ENCODE measurements at regions not wholly inside any gene's neighbourhood (a gene's known extent, or its start where the extent isn't known, plus 50 kb on each side); places are given as distances from the start of the nearest gene placed in this dataset.

- H3K9ac ChIP-seq (ENCODE audit: low read depth in 1 of 2, low read length in 2 of 2): no peak overlapping the region
- H3K27me3 ChIP-seq (ENCODE audit: control insufficient read depth in 2 of 2, insufficient read depth in 2 of 2, low read length in 2 of 2): no peaks in the 10 kb centered on the region
- H3K4me3 ChIP-seq (ENCODE audit: low read length in 2 of 2): no peak overlapping the region
- no peaks in the 10 kb centered on the region for H3K36me3 ChIP-seq (ENCODE audit: control insufficient read depth in 2 of 2, insufficient read depth in 2 of 2, low read length in 2 of 2)
- H3K27ac ChIP-seq (ENCODE audit: low read depth in 2 of 2, low read length in 2 of 2): no peak overlapping the region
- H3K4me1 ChIP-seq (ENCODE audit: control insufficient read depth in 2 of 2, insufficient read depth in 2 of 2, low read length in 2 of 2): no peaks in the 10 kb centered on the region
- H3K9me3 ChIP-seq (ENCODE audit: control insufficient read depth in 2 of 2, low read length in 2 of 2): no peaks in the 10 kb centered on the region
These were observed 96.5 kb upstream of the SALL4 start for GRCh38 chr20:51898788-51899187.

DNA sequence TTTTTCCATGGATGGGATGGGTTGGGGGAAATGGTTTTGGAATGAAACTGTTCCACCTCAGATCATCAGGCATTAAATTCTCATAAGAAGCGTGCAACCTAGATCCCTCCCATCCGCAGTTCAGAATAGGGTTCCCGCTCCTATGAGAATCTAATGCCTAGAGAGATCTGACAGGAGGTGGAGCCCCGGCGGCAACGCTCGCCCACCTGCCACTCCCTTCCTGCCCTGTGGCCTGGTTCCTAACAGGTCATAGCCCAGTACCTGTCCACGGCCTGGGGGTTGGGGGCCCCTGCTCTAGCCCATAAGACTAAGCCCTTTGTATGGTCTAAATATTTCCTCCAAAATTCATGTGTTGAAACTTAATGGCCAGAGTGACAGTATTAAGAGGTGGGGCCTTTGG lies 92.3 kb upstream of the SALL4 start:
- Histone ChIP-seq H3K27ac (ENCODE audit: low read depth in 2 of 2, low read length in 2 of 2) (no peak overlapping the region), H3K27me3 (ENCODE audit: control insufficient read depth in 2 of 2, insufficient read depth in 2 of 2, low read length in 2 of 2) (no peaks in the 10 kb centered on the region), H3K4me1 (ENCODE audit: control insufficient read depth in 2 of 2, insufficient read depth in 2 of 2, low read length in 2 of 2) (no peaks in the 10 kb centered on the region), H3K4me3 (ENCODE audit: low read length in 2 of 2) (no peak overlapping the region), H3K9me3 (ENCODE audit: control insufficient read depth in 2 of 2, low read length in 2 of 2) (no peaks in the 10 kb centered on the region), H3K9ac (ENCODE audit: low read depth in 1 of 2, low read length in 2 of 2) (no peak overlapping the region), H3K36me3 (ENCODE audit: control insufficient read depth in 2 of 2, insufficient read depth in 2 of 2, low read length in 2 of 2) (no peaks in the 10 kb centered on the region)

GRCh38 chr20:51894201-51894600 lies 91.9 kb upstream of the SALL4 start:
- Histone ChIP-seq H3K4me3 (ENCODE audit: low read length in 2 of 2) (no peak overlapping the region), H3K36me3 (ENCODE audit: control insufficient read depth in 2 of 2, insufficient read depth in 2 of 2, low read length in 2 of 2) (no peaks in the 10 kb centered on the region), H3K9me3 (ENCODE audit: control insufficient read depth in 2 of 2, low read length in 2 of 2) (no peaks in the 10 kb centered on the region), H3K27me3 (ENCODE audit: control insufficient read depth in 2 of 2, insufficient read depth in 2 of 2, low read length in 2 of 2) (no peaks in the 10 kb centered on the region), H3K4me1 (ENCODE audit: control insufficient read depth in 2 of 2, insufficient read depth in 2 of 2, low read length in 2 of 2) (no peaks in the 10 kb centered on the region), H3K9ac (ENCODE audit: low read depth in 1 of 2, low read length in 2 of 2) (no peak overlapping the region), H3K27ac (ENCODE audit: low read depth in 2 of 2, low read length in 2 of 2) (no peak overlapping the region)

- Histone ChIP-seq H3K27me3 (ENCODE audit: control insufficient read depth in 2 of 2, insufficient read depth in 2 of 2, low read length in 2 of 2) (no peaks in the 10 kb centered on the region), H3K4me3 (ENCODE audit: low read length in 2 of 2) (no peak overlapping the region), H3K27ac (ENCODE audit: low read depth in 2 of 2, low read length in 2 of 2) (no peak overlapping the region), H3K4me1 (ENCODE audit: control insufficient read depth in 2 of 2, insufficient read depth in 2 of 2, low read length in 2 of 2) (no peaks in the 10 kb centered on the region), H3K9me3 (ENCODE audit: control insufficient read depth in 2 of 2, low read length in 2 of 2) (no peaks in the 10 kb centered on the region), H3K36me3 (ENCODE audit: control insufficient read depth in 2 of 2, insufficient read depth in 2 of 2, low read length in 2 of 2) (no peaks in the 10 kb centered on the region), H3K9ac (ENCODE audit: low read depth in 1 of 2, low read length in 2 of 2) (no peak overlapping the region)
These were observed 91.4 kb upstream of the SALL4 start for GRCh38 chr20:51893723-51894122.

GRCh38 chr20:51890003-51890402 lies 87.7 kb upstream of the SALL4 start:
- H3K36me3 ChIP-seq (ENCODE audit: control insufficient read depth in 2 of 2, insufficient read depth in 2 of 2, low read length in 2 of 2): no peaks in the 10 kb centered on the region
- no peaks in the 10 kb centered on the region for H3K27me3 ChIP-seq (ENCODE audit: control insufficient read depth in 2 of 2, insufficient read depth in 2 of 2, low read length in 2 of 2)
- no peaks in the 10 kb centered on the region for H3K9me3 ChIP-seq (ENCODE audit: control insufficient read depth in 2 of 2, low read length in 2 of 2)
- no peaks in the 10 kb centered on the region for H3K4me1 ChIP-seq (ENCODE audit: control insufficient read depth in 2 of 2, insufficient read depth in 2 of 2, low read length in 2 of 2)
- H3K4me3 ChIP-seq (ENCODE audit: low read length in 2 of 2): no peak overlapping the region
- H3K9ac ChIP-seq (ENCODE audit: low read depth in 1 of 2, low read length in 2 of 2): no peak overlapping the region
- H3K27ac ChIP-seq (ENCODE audit: low read depth in 2 of 2, low read length in 2 of 2): no peak overlapping the region

GRCh38 chr20:51889466-51889865 lies 87.1 kb upstream of the SALL4 start:
- H3K27me3 ChIP-seq (ENCODE audit: control insufficient read depth in 2 of 2, insufficient read depth in 2 of 2, low read length in 2 of 2): no peaks in the 10 kb centered on the region
- no peaks in the 10 kb centered on the region for H3K4me1 ChIP-seq (ENCODE audit: control insufficient read depth in 2 of 2, insufficient read depth in 2 of 2, low read length in 2 of 2)
- H3K9ac ChIP-seq (ENCODE audit: low read depth in 1 of 2, low read length in 2 of 2): no peak overlapping the region
- H3K9me3 ChIP-seq (ENCODE audit: control insufficient read depth in 2 of 2, low read length in 2 of 2): no peaks in the 10 kb centered on the region
- no peak overlapping the region for H3K27ac ChIP-seq (ENCODE audit: low read depth in 2 of 2, low read length in 2 of 2)
- no peak overlapping the region for H3K4me3 ChIP-seq (ENCODE audit: low read length in 2 of 2)
- no peaks in the 10 kb centered on the region for H3K36me3 ChIP-seq (ENCODE audit: control insufficient read depth in 2 of 2, insufficient read depth in 2 of 2, low read length in 2 of 2)

DNA sequence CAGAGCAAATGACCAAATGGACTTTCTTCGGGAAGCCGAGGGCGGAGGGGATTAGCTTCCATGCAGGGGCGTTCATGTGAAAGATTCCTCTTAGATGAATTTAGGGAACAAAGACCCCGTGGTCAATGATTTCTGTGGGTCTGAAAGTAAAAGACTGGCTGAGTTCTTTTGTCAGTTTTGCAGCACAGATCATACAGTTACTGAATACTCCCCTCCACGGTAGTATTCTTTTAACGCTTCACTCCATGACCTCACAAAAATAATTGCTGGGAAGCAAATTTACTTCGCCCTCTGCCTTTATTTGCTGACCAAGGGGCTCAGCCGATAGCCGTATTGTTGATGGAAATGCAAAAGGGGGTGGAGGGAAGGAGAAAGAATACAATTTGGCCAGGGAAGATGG lies 86.0 kb upstream of the SALL4 start:
- H3K27me3 ChIP-seq (ENCODE audit: control insufficient read depth in 2 of 2, insufficient read depth in 2 of 2, low read length in 2 of 2): no peaks in the 10 kb centered on the region
- no peaks in the 10 kb centered on the region for H3K4me1 ChIP-seq (ENCODE audit: control insufficient read depth in 2 of 2, insufficient read depth in 2 of 2, low read length in 2 of 2)
- H3K36me3 ChIP-seq (ENCODE audit: control insufficient read depth in 2 of 2, insufficient read depth in 2 of 2, low read length in 2 of 2): no peaks in the 10 kb centered on the region
- H3K9me3 ChIP-seq (ENCODE audit: control insufficient read depth in 2 of 2, low read length in 2 of 2): no peaks in the 10 kb centered on the region
- no peak overlapping the region for H3K27ac ChIP-seq (ENCODE audit: low read depth in 2 of 2, low read length in 2 of 2)
- H3K9ac ChIP-seq (ENCODE audit: low read depth in 1 of 2, low read length in 2 of 2): no peak overlapping the region
- H3K4me3 ChIP-seq (ENCODE audit: low read length in 2 of 2): no peak overlapping the region

DNA sequence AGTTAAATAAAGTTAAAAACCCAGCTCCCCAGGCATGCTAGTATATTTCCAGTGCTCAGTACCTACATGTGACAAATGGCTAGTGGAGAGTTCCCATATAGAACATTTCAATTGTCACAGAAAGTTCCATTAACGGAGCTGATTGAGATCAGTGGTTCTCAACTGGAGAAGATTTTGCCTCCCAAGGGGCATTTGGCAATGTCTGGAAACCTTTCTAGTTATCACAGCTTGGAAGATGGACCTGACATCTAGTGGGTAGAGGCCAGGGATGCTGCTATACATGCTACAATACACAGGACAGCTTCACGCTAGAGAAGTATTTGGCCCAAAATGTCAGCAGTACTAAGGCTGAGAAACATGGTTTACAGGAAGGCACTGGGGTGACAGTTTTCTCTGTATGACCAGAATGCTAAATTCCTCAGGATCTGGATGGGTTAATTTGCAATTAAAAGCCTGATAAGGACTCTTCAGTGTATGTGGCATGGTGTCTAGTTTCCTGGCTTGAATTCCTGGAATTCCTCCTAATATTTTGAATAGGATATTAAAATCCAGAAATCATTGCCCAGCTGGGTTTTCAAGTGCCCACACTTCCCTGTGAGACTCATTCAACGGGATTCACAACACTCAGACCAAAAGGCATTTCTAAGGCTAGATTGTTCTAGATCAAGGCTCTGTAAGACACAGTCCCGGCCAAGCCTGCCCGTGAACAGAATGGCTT lies 84.7 kb upstream of the SALL4 start:
- H3K9ac ChIP-seq (ENCODE audit: low read depth in 1 of 2, low read length in 2 of 2): no peak overlapping the region
- H3K4me3 ChIP-seq (ENCODE audit: low read length in 2 of 2): no peak overlapping the region
- H3K9me3 ChIP-seq (ENCODE audit: control insufficient read depth in 2 of 2, low read length in 2 of 2): no peaks in the 10 kb centered on the region
- no peaks in the 10 kb centered on the region for H3K4me1 ChIP-seq (ENCODE audit: control insufficient read depth in 2 of 2, insufficient read depth in 2 of 2, low read length in 2 of 2)
- H3K27ac ChIP-seq (ENCODE audit: low read depth in 2 of 2, low read length in 2 of 2): no peak overlapping the region
- H3K36me3 ChIP-seq (ENCODE audit: control insufficient read depth in 2 of 2, insufficient read depth in 2 of 2, low read length in 2 of 2): no peaks in the 10 kb centered on the region
- H3K27me3 ChIP-seq (ENCODE audit: control insufficient read depth in 2 of 2, insufficient read depth in 2 of 2, low read length in 2 of 2): no peaks in the 10 kb centered on the region

DNA sequence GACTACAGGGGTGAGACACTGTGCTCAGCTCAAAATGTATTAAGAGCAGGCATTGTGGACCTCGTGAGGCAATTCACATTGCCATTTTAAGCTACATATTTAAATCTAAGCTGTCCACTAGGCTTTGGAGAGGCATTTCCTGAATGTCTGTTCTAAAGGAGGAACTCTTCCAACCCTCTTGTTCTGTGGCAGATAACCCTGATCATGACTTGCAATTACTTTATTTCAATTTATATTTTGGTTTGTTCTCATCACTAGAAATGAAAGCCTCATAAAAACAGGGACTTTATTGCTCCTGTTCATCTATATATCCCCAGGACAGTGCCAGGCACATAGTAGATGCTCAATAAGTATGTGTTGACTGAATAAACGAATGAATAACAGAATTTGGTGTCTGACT lies 84.0 kb upstream of the SALL4 start:
- Histone ChIP-seq H3K9ac (ENCODE audit: low read depth in 1 of 2, low read length in 2 of 2) (no peak overlapping the region), H3K27me3 (ENCODE audit: control insufficient read depth in 2 of 2, insufficient read depth in 2 of 2, low read length in 2 of 2) (no peaks in the 10 kb centered on the region), H3K4me3 (ENCODE audit: low read length in 2 of 2) (no peak overlapping the region), H3K27ac (ENCODE audit: low read depth in 2 of 2, low read length in 2 of 2) (no peak overlapping the region), H3K4me1 (ENCODE audit: control insufficient read depth in 2 of 2, insufficient read depth in 2 of 2, low read length in 2 of 2) (no peaks in the 10 kb centered on the region), H3K36me3 (ENCODE audit: control insufficient read depth in 2 of 2, insufficient read depth in 2 of 2, low read length in 2 of 2) (no peaks in the 10 kb centered on the region), H3K9me3 (ENCODE audit: control insufficient read depth in 2 of 2, low read length in 2 of 2) (no peaks in the 10 kb centered on the region)

DNA sequence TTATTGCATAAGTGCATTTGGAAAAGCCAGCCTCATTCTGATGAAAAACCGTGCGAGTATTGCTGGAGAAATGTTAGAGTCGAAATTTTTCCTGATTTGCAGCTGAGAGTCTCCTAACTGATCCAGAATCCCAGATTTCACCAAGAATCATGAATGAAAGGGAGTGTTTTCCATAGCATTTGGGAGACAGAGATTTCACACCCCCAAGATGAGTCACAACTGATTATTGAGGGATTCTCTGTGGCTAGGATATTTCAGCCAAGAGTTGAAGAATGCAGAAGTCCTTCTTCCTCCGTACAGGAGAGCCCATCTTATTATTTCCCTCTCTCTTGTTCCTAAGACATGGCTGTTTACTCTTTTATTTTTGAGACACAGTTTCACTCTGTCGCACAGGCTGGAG lies 82.2 kb upstream of the SALL4 start:
- H3K36me3 ChIP-seq (ENCODE audit: control insufficient read depth in 2 of 2, insufficient read depth in 2 of 2, low read length in 2 of 2): no peaks in the 10 kb centered on the region
- H3K4me3 ChIP-seq (ENCODE audit: low read length in 2 of 2): no peak overlapping the region
- no peaks in the 10 kb centered on the region for H3K27me3 ChIP-seq (ENCODE audit: control insufficient read depth in 2 of 2, insufficient read depth in 2 of 2, low read length in 2 of 2)
- no peak overlapping the region for H3K9ac ChIP-seq (ENCODE audit: low read depth in 1 of 2, low read length in 2 of 2)
- H3K9me3 ChIP-seq (ENCODE audit: control insufficient read depth in 2 of 2, low read length in 2 of 2): no peaks in the 10 kb centered on the region
- no peaks in the 10 kb centered on the region for H3K4me1 ChIP-seq (ENCODE audit: control insufficient read depth in 2 of 2, insufficient read depth in 2 of 2, low read length in 2 of 2)
- H3K27ac ChIP-seq (ENCODE audit: low read depth in 2 of 2, low read length in 2 of 2): no peak overlapping the region

DNA sequence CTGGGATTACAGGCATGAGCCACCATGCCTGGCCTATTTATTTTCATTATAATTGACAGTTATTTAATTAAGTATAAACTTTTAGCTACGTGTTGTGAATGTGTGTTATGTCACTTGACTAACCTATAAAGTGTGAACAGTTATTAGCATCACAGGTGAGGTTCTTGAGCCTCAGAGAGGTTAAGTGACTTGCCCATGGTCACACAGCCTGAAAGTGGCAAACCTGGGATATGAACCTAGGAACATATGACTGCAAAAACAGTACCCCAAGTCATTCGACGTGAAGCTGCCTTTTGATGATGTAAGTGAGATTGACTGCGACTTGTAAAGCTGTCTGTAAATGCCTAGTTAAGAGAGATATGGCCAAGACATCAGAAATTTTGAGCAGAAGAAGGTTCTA lies 77.9 kb upstream of the SALL4 start:
- Histone ChIP-seq H3K36me3 (ENCODE audit: control insufficient read depth in 2 of 2, insufficient read depth in 2 of 2, low read length in 2 of 2) (no peaks in the 10 kb centered on the region), H3K4me1 (ENCODE audit: control insufficient read depth in 2 of 2, insufficient read depth in 2 of 2, low read length in 2 of 2) (no peaks in the 10 kb centered on the region)

More for the DNA sequence above, 77.9 kb upstream of the SALL4 start:
- Histone ChIP-seq H3K9me3 (ENCODE audit: control insufficient read depth in 2 of 2, low read length in 2 of 2) (no peaks in the 10 kb centered on the region), H3K9ac (ENCODE audit: low read depth in 1 of 2, low read length in 2 of 2) (no peak overlapping the region), H3K27me3 (ENCODE audit: control insufficient read depth in 2 of 2, insufficient read depth in 2 of 2, low read length in 2 of 2) (no peaks in the 10 kb centered on the region), H3K4me3 (ENCODE audit: low read length in 2 of 2) (no peak overlapping the region), H3K27ac (ENCODE audit: low read depth in 2 of 2, low read length in 2 of 2) (no peak overlapping the region)

Measured in mucosa of rectum (tissue), 2 donors.